G401.6 (cell line): ENCODE measurements at regions not wholly inside any gene's neighbourhood (a gene's known extent, or its start where the extent isn't known, plus 50 kb on each side); places are given as distances from the start of the nearest gene placed in this dataset.
A peak's percentile ranks its signal among the peaks of the same experiment; 100 is the strongest.

Source experiments
- FAIRE-seq: peaks from 2 replicates; lab custom pipeline; 2012; peaks lifted over from hg19 to GRCh38; lab: Jason Lieb, UNC

GRCh38 chr4:188854436-188854835, 715.2 kb downstream of the TRIML1 start:
- no peak for FAIRE-seq

GRCh38 chr4:188858696-188859095, 719.5 kb downstream of the TRIML1 start:
- FAIRE-seq = peak; percentile 98

GRCh38 chr4:188864741-188865140, 725.5 kb downstream of the TRIML1 start:
- FAIRE-seq = no peak

GRCh38 chr4:188867796-188868195, 728.6 kb downstream of the TRIML1 start:
- no peak for FAIRE-seq

- no peak for FAIRE-seq
These were observed 730.3 kb downstream of the TRIML1 start for GRCh38 chr4:188869581-188869980.

GRCh38 chr4:188872809-188873208, 733.6 kb downstream of the TRIML1 start:
- no peak for FAIRE-seq

- FAIRE-seq = no peak
These were observed 737.6 kb downstream of the TRIML1 start for GRCh38 chr4:188876881-188877280.

GRCh38 chr4:188879598-188879997, 740.4 kb downstream of the TRIML1 start:
- FAIRE-seq = no peak

GRCh38 chr4:188887905-188888304, 748.7 kb downstream of the TRIML1 start:
- no peak for FAIRE-seq

- no peak for FAIRE-seq
These were observed 753.6 kb downstream of the TRIML1 start for GRCh38 chr4:188892837-188893236.

- FAIRE-seq = no peak
These were observed 764.7 kb downstream of the TRIML1 start for GRCh38 chr4:188903986-188904385.

GRCh38 chr4:188904617-188905016, 765.4 kb downstream of the TRIML1 start:
- no peak for FAIRE-seq

GRCh38 chr4:188905248-188905647, 766.0 kb downstream of the TRIML1 start:
- FAIRE-seq = no peak

GRCh38 chr4:188911199-188911598, 772.0 kb downstream of the TRIML1 start:
- no peak for FAIRE-seq

GRCh38 chr4:188911707-188912106, 772.5 kb downstream of the TRIML1 start:
- no peak for FAIRE-seq

GRCh38 chr4:188915175-188915574, 775.9 kb downstream of the TRIML1 start:
- no peak for FAIRE-seq

GRCh38 chr4:188918787-188919186, 779.5 kb downstream of the TRIML1 start:
- FAIRE-seq = no peak

GRCh38 chr4:188930822-188931221, 791.6 kb downstream of the TRIML1 start:
- FAIRE-seq = no peak

- no peak for FAIRE-seq
These were observed 795.2 kb downstream of the TRIML1 start for GRCh38 chr4:188934320-188934962.

- FAIRE-seq = no peak
These were observed 802.4 kb downstream of the TRIML1 start for GRCh38 chr4:188941524-188942119.

- FAIRE-seq = no peak
These were observed 803.4 kb downstream of the TRIML1 start for GRCh38 chr4:188942606-188943005.

GRCh38 chr4:188949596-188949995, 810.4 kb downstream of the TRIML1 start:
- FAIRE-seq = no peak

GRCh38 chr4:188955066-188955465, 815.8 kb downstream of the TRIML1 start:
- no peak for FAIRE-seq

GRCh38 chr4:188956566-188956965, 817.3 kb downstream of the TRIML1 start:
- no peak for FAIRE-seq
